BJ (cell line): ENCODE measurements at regions not wholly inside any gene's neighbourhood (a gene's known extent, or its start where the extent isn't known, plus 50 kb on each side); places are given as distances from the start of the nearest gene placed in this dataset.

Experiments
- CTCF ChIA-PET: fragments of 350-600 bp; formaldehyde crosslinking; extraction: SDS; loops from one replicate; lab custom pipeline; 2021; ENCODE audit warnings: antibody characterized with exemption, inconsistent platforms; lab: Yijun Ruan, JAX
- POLR2A ChIA-PET: fragments of 300-600 bp; sonication (Branson Sonifier 250); formaldehyde crosslinking; extraction: SDS; loops from one replicate; lab custom pipeline; 2021; ENCODE audit warnings: antibody characterized with exemption; lab: Charles Lee
- DNase-seq: peaks from one replicate; pipeline ENCODE4 v3.0.0-alpha.2; 2011; ENCODE audit warnings: low read depth
- H3K27me3 ChIP-seq: 2 replicates; pipeline ENCODE4 v1.6.0; 2011; ENCODE audit warnings: low read length; ENCODE audit not compliant: control insufficient read depth, insufficient read depth
- H3K36me3 ChIP-seq: 2 replicates; pipeline ENCODE4 v1.5.1; 2011; ENCODE audit warnings: low read length; ENCODE audit not compliant: control insufficient read depth, insufficient read depth
- H3K4me3 ChIP-seq: 2 replicates; pipeline ENCODE4 v1.5.1; 2011; ENCODE audit warnings: low read depth, mild to moderate bottlenecking, control low read depth, low read length
- TF ChIP-seq, protein P1 (sequence below): IDR thresholded peaks from 2 replicates; pipeline ENCODE4 v1.5.1; 2011; ENCODE audit warnings: low read depth, mild to moderate bottlenecking, control low read depth, inconsistent platforms, low read length, moderate library complexity; ENCODE audit not compliant: insufficient read depth

DNA sequence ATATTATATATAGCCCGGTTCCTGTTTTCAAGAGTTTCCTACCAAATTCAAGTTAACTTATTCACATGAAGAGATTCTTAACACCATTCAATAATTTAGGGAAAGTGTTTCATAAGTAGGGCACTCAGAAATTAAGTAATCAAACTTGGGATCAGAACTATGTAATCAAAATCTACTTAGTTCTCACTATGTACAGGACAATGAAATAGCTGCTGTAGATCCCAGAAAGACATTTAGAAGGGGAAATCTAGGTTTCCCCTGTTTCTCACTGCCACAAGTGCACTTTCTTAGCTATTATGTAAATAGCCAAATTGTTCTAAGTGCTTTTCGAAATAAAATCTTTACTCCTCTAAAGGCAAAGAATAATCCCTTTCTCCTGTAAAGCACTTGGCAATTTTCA is 493.6 kb upstream of the SETBP1 start:
- no peak for DNase-seq
- Histone ChIP-seq H3K36me3 (no peaks in the 10 kb centered on the region), H3K4me3 (no peak overlapping the region), H3K27me3 (no peaks in the 10 kb centered on the region)
- CTCF ChIA-PET: no interaction called here
- POLR2A ChIA-PET: no interaction called here
- TF ChIP-seq, protein P1, sequence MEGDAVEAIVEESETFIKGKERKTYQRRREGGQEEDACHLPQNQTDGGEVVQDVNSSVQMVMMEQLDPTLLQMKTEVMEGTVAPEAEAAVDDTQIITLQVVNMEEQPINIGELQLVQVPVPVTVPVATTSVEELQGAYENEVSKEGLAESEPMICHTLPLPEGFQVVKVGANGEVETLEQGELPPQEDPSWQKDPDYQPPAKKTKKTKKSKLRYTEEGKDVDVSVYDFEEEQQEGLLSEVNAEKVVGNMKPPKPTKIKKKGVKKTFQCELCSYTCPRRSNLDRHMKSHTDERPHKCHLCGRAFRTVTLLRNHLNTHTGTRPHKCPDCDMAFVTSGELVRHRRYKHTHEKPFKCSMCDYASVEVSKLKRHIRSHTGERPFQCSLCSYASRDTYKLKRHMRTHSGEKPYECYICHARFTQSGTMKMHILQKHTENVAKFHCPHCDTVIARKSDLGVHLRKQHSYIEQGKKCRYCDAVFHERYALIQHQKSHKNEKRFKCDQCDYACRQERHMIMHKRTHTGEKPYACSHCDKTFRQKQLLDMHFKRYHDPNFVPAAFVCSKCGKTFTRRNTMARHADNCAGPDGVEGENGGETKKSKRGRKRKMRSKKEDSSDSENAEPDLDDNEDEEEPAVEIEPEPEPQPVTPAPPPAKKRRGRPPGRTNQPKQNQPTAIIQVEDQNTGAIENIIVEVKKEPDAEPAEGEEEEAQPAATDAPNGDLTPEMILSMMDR: no peak

GRCh38 chr18:44195394-44196140 is 485.1 kb upstream of the SETBP1 start:
- ChIA-PET CTCF (no interaction called here), POLR2A (no interaction called here)
- Histone ChIP-seq H3K27me3 (no peaks in the 10 kb centered on the region), H3K36me3 (no peaks in the 10 kb centered on the region), H3K4me3 (no peak overlapping the region)
- TF ChIP-seq, protein P1: no peak
- no peak for DNase-seq

GRCh38 chr18:44197832-44198611 is 482.7 kb upstream of the SETBP1 start:
- ChIA-PET POLR2A (no interaction called here), CTCF (interaction anchor here (1.5 to 1.8 kb wide), 2 partner anchors 14 to 15 kb away, joined by 3 to 7 read pairs; no protein-coding TSS in a partner anchor)
- DNase-seq: no peak
- TF ChIP-seq, protein P1: no peak
- Histone ChIP-seq H3K4me3 (no peak overlapping the region), H3K36me3 (no peaks in the 10 kb centered on the region), H3K27me3 (no peaks in the 10 kb centered on the region)

- H3K36me3 ChIP-seq: no peaks in the 10 kb centered on the region
- no peak overlapping the region for H3K4me3 ChIP-seq
- H3K27me3 ChIP-seq: no peaks in the 10 kb centered on the region
- ChIA-PET POLR2A (no interaction called here), CTCF (interaction anchor here (1.5 to 1.8 kb wide), 2 partner anchors 15 kb away, joined by 3 to 7 read pairs; no protein-coding TSS in a partner anchor)
- DNase-seq: no peak
- TF ChIP-seq, protein P1: no peak
Observed at GRCh38 chr18:44198612-44199284, 481.9 kb upstream of the SETBP1 start.

- TF ChIP-seq, protein P1: no peak
- Histone ChIP-seq H3K27me3 (no peaks in the 10 kb centered on the region), H3K4me3 (no peak overlapping the region), H3K36me3 (no peaks in the 10 kb centered on the region)
- POLR2A ChIA-PET: no interaction called here
- DNase-seq: no peak
- CTCF ChIA-PET: interaction anchor here (1.0 kb wide), 1 partner anchor 16 kb away, joined by 3 read pairs; no protein-coding TSS in a partner anchor
Observed at GRCh38 chr18:44213293-44213692, 467.4 kb upstream of the SETBP1 start.
